ENCODE measurements at regions not wholly inside any gene's neighbourhood (a gene's known extent, or its start where the extent isn't known, plus 50 kb on each side); places are given as distances from the start of the nearest gene placed in this dataset.

GRCh38 chr19:30082168-30082567, 140.1 kb downstream of the URI1 start:
- Histone ChIP-seq H3K4me3 (ENCODE audit: low read length) (no peak overlapping the region), H3K27me3 (ENCODE audit: control insufficient read depth, low read length) (peaks cover 3% of the 10 kb centered on the region; the same call in 1 of the 2 replicates), H3K27ac (ENCODE audit: low read depth, low read length) (no peak overlapping the region), H3K4me2 (ENCODE audit: low read length) (no peak overlapping the region), H3K36me3 (ENCODE audit: control insufficient read depth, low read length) (no peaks in the 10 kb centered on the region), H4K20me1 (ENCODE audit: control insufficient read depth, insufficient read depth, low read depth, low read length) (no peaks in the 10 kb centered on the region), H3K9me3 (ENCODE audit: control insufficient read depth, insufficient read depth, low read length) (no peaks in the 10 kb centered on the region), H3K9me2 (replicated peaks; ENCODE audit: control insufficient read depth, low read length) (no peaks in the 10 kb centered on the region), H3K4me1 (ENCODE audit: control insufficient read depth, low read length) (no peaks in the 10 kb centered on the region), H3K79me2 (ENCODE audit: control insufficient read depth, low read length) (no peaks in the 10 kb centered on the region), H3F3A (ENCODE audit: control insufficient read depth, insufficient read depth) (no peaks in the 10 kb centered on the region)
- TF ChIP-seq CTCF (IDR thresholded peaks at IDR 0.05; ENCODE audit: low read depth, low read length, poor library complexity, severe bottlenecking) (no peak), EZH2phosphoT487 (IDR thresholded peaks at IDR 0.05; ENCODE audit: borderline replicate concordance, low read length) (no peak)

GRCh38 chr19:30082611-30083010, 140.6 kb downstream of the URI1 start:
- peaks cover 3% of the 10 kb centered on the region; the same call in 1 of the 2 replicates for H3K27me3 ChIP-seq (ENCODE audit: control insufficient read depth, low read length)
- no peaks in the 10 kb centered on the region for H4K20me1 ChIP-seq (ENCODE audit: control insufficient read depth, insufficient read depth, low read depth, low read length)
- H3K9me3 ChIP-seq (ENCODE audit: control insufficient read depth, insufficient read depth, low read length): no peaks in the 10 kb centered on the region
- TF ChIP-seq EZH2phosphoT487 (IDR thresholded peaks at IDR 0.05; ENCODE audit: borderline replicate concordance, low read length): no peak
- no peak for TF ChIP-seq CTCF (IDR thresholded peaks at IDR 0.05; ENCODE audit: low read depth, low read length, poor library complexity, severe bottlenecking)
- no peak overlapping the region for H3K4me2 ChIP-seq (ENCODE audit: low read length)
- no peaks in the 10 kb centered on the region for H3K79me2 ChIP-seq (ENCODE audit: control insufficient read depth, low read length)
- H3K4me1 ChIP-seq (ENCODE audit: control insufficient read depth, low read length): no peaks in the 10 kb centered on the region
- H3K27ac ChIP-seq (ENCODE audit: low read depth, low read length): no peak overlapping the region
- H3K4me3 ChIP-seq (ENCODE audit: low read length): no peak overlapping the region
- H3F3A ChIP-seq (ENCODE audit: control insufficient read depth, insufficient read depth): no peaks in the 10 kb centered on the region
- H3K36me3 ChIP-seq (ENCODE audit: control insufficient read depth, low read length): no peaks in the 10 kb centered on the region
- no peaks in the 10 kb centered on the region for H3K9me2 ChIP-seq (replicated peaks; ENCODE audit: control insufficient read depth, low read length)

GRCh38 chr19:30083125-30083681, 141.2 kb downstream of the URI1 start:
- peaks cover 3% of the 10 kb centered on the region; the same call in 1 of the 2 replicates for H3K27me3 ChIP-seq (ENCODE audit: control insufficient read depth, low read length)
- H3K36me3 ChIP-seq (ENCODE audit: control insufficient read depth, low read length): no peaks in the 10 kb centered on the region
- H3F3A ChIP-seq (ENCODE audit: control insufficient read depth, insufficient read depth): no peaks in the 10 kb centered on the region
- no peaks in the 10 kb centered on the region for H3K9me3 ChIP-seq (ENCODE audit: control insufficient read depth, insufficient read depth, low read length)
- no peak overlapping the region for H3K4me3 ChIP-seq (ENCODE audit: low read length)
- H3K9me2 ChIP-seq (replicated peaks; ENCODE audit: control insufficient read depth, low read length): no peaks in the 10 kb centered on the region
- H3K79me2 ChIP-seq (ENCODE audit: control insufficient read depth, low read length): no peaks in the 10 kb centered on the region
- no peaks in the 10 kb centered on the region for H3K4me1 ChIP-seq (ENCODE audit: control insufficient read depth, low read length)
- TF ChIP-seq CTCF (IDR thresholded peaks at IDR 0.05; ENCODE audit: low read depth, low read length, poor library complexity, severe bottlenecking) (no peak), EZH2phosphoT487 (IDR thresholded peaks at IDR 0.05; ENCODE audit: borderline replicate concordance, low read length) (no peak)
- H3K27ac ChIP-seq (ENCODE audit: low read depth, low read length): no peak overlapping the region
- H4K20me1 ChIP-seq (ENCODE audit: control insufficient read depth, insufficient read depth, low read depth, low read length): no peaks in the 10 kb centered on the region
- no peak overlapping the region for H3K4me2 ChIP-seq (ENCODE audit: low read length)

All from DOHH2 (cell line).